ENCODE measurements at regions not wholly inside any gene's neighbourhood (a gene's known extent, or its start where the extent isn't known, plus 50 kb on each side); places are given as distances from the start of the nearest gene placed in this dataset.

GRCh38 chr2:59077026-59077725 is 836.1 kb upstream of the FANCL start:
- no peak for TF ChIP-seq JUND (IDR thresholded peaks at IDR 0.05; ENCODE audit: low read depth, low read length)
- TF ChIP-seq RAD21 (IDR thresholded peaks at IDR 0.05; ENCODE audit: insufficient read depth, low read depth, low read length): no peak
- no peak for TF ChIP-seq EP300 (IDR thresholded peaks at IDR 0.05; ENCODE audit: borderline replicate concordance in 1 of 2, control insufficient read depth in 1 of 2, low read depth in 2 of 2, low read length in 2 of 2)
- TF ChIP-seq, protein P1, sequence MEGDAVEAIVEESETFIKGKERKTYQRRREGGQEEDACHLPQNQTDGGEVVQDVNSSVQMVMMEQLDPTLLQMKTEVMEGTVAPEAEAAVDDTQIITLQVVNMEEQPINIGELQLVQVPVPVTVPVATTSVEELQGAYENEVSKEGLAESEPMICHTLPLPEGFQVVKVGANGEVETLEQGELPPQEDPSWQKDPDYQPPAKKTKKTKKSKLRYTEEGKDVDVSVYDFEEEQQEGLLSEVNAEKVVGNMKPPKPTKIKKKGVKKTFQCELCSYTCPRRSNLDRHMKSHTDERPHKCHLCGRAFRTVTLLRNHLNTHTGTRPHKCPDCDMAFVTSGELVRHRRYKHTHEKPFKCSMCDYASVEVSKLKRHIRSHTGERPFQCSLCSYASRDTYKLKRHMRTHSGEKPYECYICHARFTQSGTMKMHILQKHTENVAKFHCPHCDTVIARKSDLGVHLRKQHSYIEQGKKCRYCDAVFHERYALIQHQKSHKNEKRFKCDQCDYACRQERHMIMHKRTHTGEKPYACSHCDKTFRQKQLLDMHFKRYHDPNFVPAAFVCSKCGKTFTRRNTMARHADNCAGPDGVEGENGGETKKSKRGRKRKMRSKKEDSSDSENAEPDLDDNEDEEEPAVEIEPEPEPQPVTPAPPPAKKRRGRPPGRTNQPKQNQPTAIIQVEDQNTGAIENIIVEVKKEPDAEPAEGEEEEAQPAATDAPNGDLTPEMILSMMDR (IDR thresholded peaks at IDR 0.05 in 2 of 3, conservative IDR thresholded peaks at IDR 0.05 in 1 of 3; ENCODE audit: control insufficient read depth in 2 of 3, extremely low read depth in 1 of 3, insufficient read depth in 1 of 3, low read depth in 3 of 3, low read length in 3 of 3): no peak
- TF ChIP-seq ZNF24 (IDR thresholded peaks at IDR 0.05): no peak
- no peak for TF ChIP-seq ESRRA (IDR thresholded peaks at IDR 0.05; ENCODE audit: low read length)
- no peak for TF ChIP-seq TARDBP (IDR thresholded peaks at IDR 0.05; ENCODE audit: borderline replicate concordance)
- no peak for TF ChIP-seq MTA3 (IDR thresholded peaks at IDR 0.05; ENCODE audit: borderline replicate concordance, low read length)

Measured in GM12878 (cell line).